Common myeloid progenitor, CD34-positive (primary cell): ENCODE measurements at regions not wholly inside any gene's neighbourhood (a gene's known extent, or its start where the extent isn't known, plus 50 kb on each side); places are given as distances from the start of the nearest gene placed in this dataset.
"Not testable (repeated sequence)": the region's sequence is repeated elsewhere in the genome, so short reads cannot be mapped to it uniquely, and the experiment has no call there.

Source experiments
- CTCF ChIA-PET: fragments of 350-600 bp; sonication (Branson Sonifier 250); formaldehyde crosslinking; loops from one replicate; lab custom pipeline; 2021; ENCODE audit warnings: antibody characterized with exemption; lab: Charles Lee
- POLR2A ChIA-PET: fragments of 350-600 bp; sonication (Branson Sonifier 250); formaldehyde crosslinking; loops from one replicate; lab custom pipeline; 2021; ENCODE audit warnings: antibody characterized with exemption; lab: Charles Lee
- DNase-seq, 3 donors: peaks; one replicate each; pipeline versions ENCODE4 v3.0.0 to v3.0.0-alpha.2; 2013
- H3K27ac ChIP-seq, 2 experiments: 1 replicate in 1 of 2; 2 replicates in 1 of 2; pipeline ENCODE4 v1.7.0; 2013; ENCODE audit warnings: inconsistent platforms in 2 of 2, low read length in 2 of 2, mild to moderate bottlenecking in 2 of 2, low read depth in 1 of 2, moderate library complexity in 1 of 2; ENCODE audit not compliant: severe bottlenecking in 2 of 2, insufficient read depth in 1 of 2, poor library complexity in 1 of 2
- H3K27me3 ChIP-seq, 5 experiments: replicated peaks in 2 of 5; 1 replicate in 3 of 5; 2 replicates in 2 of 5; pipeline versions ENCODE4 v1.6.1 to v1.7.0; 2013; ENCODE audit warnings: low read length in 4 of 5, mild to moderate bottlenecking in 2 of 5, moderate library complexity in 2 of 5, inconsistent platforms in 1 of 5; ENCODE audit not compliant: insufficient read depth in 5 of 5, control insufficient read depth in 4 of 5
- H3K36me3 ChIP-seq, 4 experiments: 1 replicate in 2 of 4; 2 replicates in 2 of 4; pipeline versions ENCODE4 v1.6.1 to v1.7.0; 2013; ENCODE audit warnings: low read length in 3 of 4, control low read depth in 1 of 4, mild to moderate bottlenecking in 1 of 4; ENCODE audit not compliant: control insufficient read depth in 4 of 4, insufficient read depth in 4 of 4
- H3K4me1 ChIP-seq, 4 experiments: 1 replicate in 3 of 4; 2 replicates in 1 of 4; pipeline versions ENCODE4 v1.6.1 to v1.7.1; 2013; ENCODE audit warnings: low read length in 3 of 4, mild to moderate bottlenecking in 3 of 4, control low read depth in 1 of 4, inconsistent platforms in 1 of 4, moderate library complexity in 1 of 4; ENCODE audit not compliant: control insufficient read depth in 4 of 4, insufficient read depth in 4 of 4; ENCODE audit errors: control extremely low read depth in 1 of 4
- H3K4me3 ChIP-seq, 7 experiments: 1 replicate in 4 of 7; 2 replicates in 3 of 7; pipeline versions ENCODE4 v1.5.1 to v1.7.0; 2013; ENCODE audit warnings: mild to moderate bottlenecking in 7 of 7, low read length in 6 of 7, moderate library complexity in 6 of 7, inconsistent platforms in 2 of 7, low read depth in 2 of 7, control low read depth in 1 of 7; ENCODE audit not compliant: insufficient read depth in 4 of 7, control insufficient read depth in 1 of 7; ENCODE audit errors: extremely low read depth in 1 of 7
- H3K9me3 ChIP-seq, 5 experiments: 1 replicate in 4 of 5; 2 replicates in 1 of 5; pipeline versions ENCODE4 v1.6.1 to v1.7.1; 2013; ENCODE audit warnings: low read length in 4 of 5, mild to moderate bottlenecking in 2 of 5, inconsistent platforms in 1 of 5, low read depth in 1 of 5, moderate library complexity in 1 of 5; ENCODE audit not compliant: control insufficient read depth in 4 of 5, insufficient read depth in 2 of 5; ENCODE audit errors: control extremely low read depth in 1 of 5
- WGBS: methylation state at CpG from one replicate; pipeline ENCODE4 v1.1.5; 2013; ENCODE audit not compliant: insufficient coverage; 5-methylcytosine and 5-hydroxymethylcytosine counted together

- peaks cover 0 to 1% (median 0%) of the 10 kb centered on the region in 5 experiments for H3K27me3 ChIP-seq
- WGBS = no CpG with 5 or more reads among the region's 1 CpG
- H3K4me3 ChIP-seq = no peak overlapping the region
- H3K36me3 ChIP-seq = no peaks in the 10 kb centered on the region
- no peak overlapping the region for H3K27ac ChIP-seq
- no peaks in the 10 kb centered on the region for H3K9me3 ChIP-seq
- H3K4me1 ChIP-seq = no peaks in the 10 kb centered on the region
- no peak for DNase-seq
- CTCF ChIA-PET = no interaction called here
- POLR2A ChIA-PET = interaction anchor here (0.6 kb wide), 1 partner anchor 45 kb away, joined by 5 read pairs; no protein-coding TSS in a partner anchor
Measured at GRCh38 chr6:121678245-121678644, 242.8 kb downstream of the GJA1 start.

DNA sequence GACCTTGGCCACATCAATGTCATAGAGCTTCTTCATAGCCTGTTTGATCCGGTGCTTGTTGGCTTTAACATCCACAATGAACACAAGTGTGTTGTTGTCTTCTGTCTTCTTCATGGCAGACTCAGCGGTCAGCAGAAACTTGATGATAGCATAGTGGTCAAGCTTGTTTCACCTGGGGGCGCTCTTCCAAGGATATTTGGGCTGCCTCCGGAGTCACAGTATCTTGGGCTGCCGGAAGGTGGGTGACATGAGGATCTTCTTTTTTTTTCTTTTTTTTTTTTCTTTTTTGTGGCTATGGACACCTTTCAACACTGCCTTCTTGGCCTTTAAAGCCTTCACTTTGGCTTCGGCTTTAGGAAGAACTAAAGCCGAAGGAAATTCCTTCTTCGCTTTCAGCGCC is 244.6 kb downstream of the GJA1 start:
- Histone ChIP-seq H3K4me3 (no peak overlapping the region), H3K9me3 (peaks cover 0 to 1% (median 0%) of the 10 kb centered on the region in 5 experiments), H3K36me3 (no peaks in the 10 kb centered on the region), H3K27ac (no peak overlapping the region), H3K27me3 (peaks cover 0 to 2% (median 0%) of the 10 kb centered on the region in 5 experiments), H3K4me1 (no peaks in the 10 kb centered on the region)
- 100% methylated on average over 2 of the region's 9 CpGs for WGBS
- ChIA-PET POLR2A (no interaction called here), CTCF (no interaction called here)
- no peak for DNase-seq

GRCh38 chr6:121682666-121683065 is 247.2 kb downstream of the GJA1 start:
- POLR2A ChIA-PET = no interaction called here
- H3K27ac ChIP-seq = no peak overlapping the region
- 98% methylated on average over 21 of the region's 25 CpGs for WGBS
- H3K27me3 ChIP-seq = peaks cover 0 to 6% (median 0%) of the 10 kb centered on the region in 5 experiments
- DNase-seq = no peak
- H3K4me1 ChIP-seq = no peaks in the 10 kb centered on the region
- no peaks in the 10 kb centered on the region for H3K36me3 ChIP-seq
- H3K4me3 ChIP-seq = no peak overlapping the region
- H3K9me3 ChIP-seq = peaks cover 0 to 3% (median 0%) of the 10 kb centered on the region in 5 experiments
- CTCF ChIA-PET = no interaction called here

GRCh38 chr6:121685806-121686205 is 250.4 kb downstream of the GJA1 start:
- DNase-seq, H3K4me1 ChIP-seq, H3K36me3 ChIP-seq, POLR2A ChIA-PET, H3K27me3 ChIP-seq, H3K9me3 ChIP-seq, H3K4me3 ChIP-seq, H3K27ac ChIP-seq: not testable (repeated sequence)
- CTCF ChIA-PET = interaction anchor here (1.2 kb wide), 1 partner anchor 28 kb away, joined by 3 read pairs; no protein-coding TSS in a partner anchor
- 97% methylated on average over 9 of the region's 10 CpGs for WGBS

- WGBS = 93% methylated on average over 22 of the region's 29 CpGs
- H3K27me3 ChIP-seq = peaks cover 0 to 6% (median 4%) of the 10 kb centered on the region in 5 experiments
- H3K36me3 ChIP-seq = no peaks in the 10 kb centered on the region
- peaks cover 0 to 3% (median 0%) of the 10 kb centered on the region in 5 experiments for H3K9me3 ChIP-seq
- no peaks in the 10 kb centered on the region for H3K4me1 ChIP-seq
- ChIA-PET CTCF (interaction anchor here (1.2 kb wide), 1 partner anchor 29 kb away, joined by 3 read pairs; no protein-coding TSS in a partner anchor), POLR2A (no interaction called here)
- no peak overlapping the region for H3K27ac ChIP-seq
- no peak overlapping the region for H3K4me3 ChIP-seq
- no peak for DNase-seq
Measured at GRCh38 chr6:121686611-121687023, 251.2 kb downstream of the GJA1 start.

DNA sequence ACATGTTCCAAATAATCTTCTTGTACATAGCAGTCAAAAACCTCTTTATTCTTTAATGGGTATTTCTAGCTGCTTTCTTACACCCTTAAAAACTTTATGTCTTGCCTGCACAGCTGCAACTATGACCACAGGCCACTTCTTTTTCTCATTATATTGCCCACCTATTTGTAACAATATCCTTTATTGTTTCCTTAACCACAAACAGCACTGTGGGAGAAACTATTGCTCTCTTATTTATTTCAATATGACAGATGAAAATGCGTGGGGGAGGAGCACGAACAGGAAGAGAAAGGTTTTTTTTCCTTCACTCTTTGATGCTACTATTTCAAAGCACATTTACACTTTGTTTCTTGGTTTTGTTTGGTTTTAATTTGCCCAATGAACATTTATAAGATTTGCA is 253.5 kb downstream of the GJA1 start:
- POLR2A ChIA-PET = no interaction called here
- no peak overlapping the region for H3K4me3 ChIP-seq
- peaks cover 0 to 6% (median 5%) of the 10 kb centered on the region in 5 experiments for H3K27me3 ChIP-seq
- WGBS = no CpG with 5 or more reads among the region's 2 CpGs
- CTCF ChIA-PET = no interaction called here
- no peak overlapping the region for H3K27ac ChIP-seq
- H3K4me1 ChIP-seq = no peaks in the 10 kb centered on the region
- H3K9me3 ChIP-seq = peaks cover 0 to 3% (median 0%) of the 10 kb centered on the region in 5 experiments
- peak in 2 of 3 donors; percentile 45 to 56 for DNase-seq
- H3K36me3 ChIP-seq = no peaks in the 10 kb centered on the region

DNA sequence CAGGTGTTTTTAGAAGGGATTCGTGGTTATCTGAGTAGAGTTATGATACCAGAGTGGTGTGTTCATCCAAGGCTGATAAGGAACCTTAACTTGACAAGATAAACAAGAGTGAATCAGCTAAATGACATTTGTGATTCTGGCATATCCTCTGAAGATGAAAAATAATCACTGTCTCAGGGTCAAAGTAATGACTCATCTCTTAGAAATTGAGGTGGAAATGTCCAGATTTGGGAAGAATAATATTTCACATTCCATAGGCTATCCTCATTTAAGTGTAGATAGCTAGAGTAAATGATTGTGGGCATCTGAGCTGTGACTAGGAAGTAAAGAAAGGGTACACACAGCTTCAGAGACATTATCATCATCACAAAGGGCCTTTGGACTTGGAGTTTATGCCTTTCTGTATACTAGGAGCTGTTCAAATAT is 255.7 kb downstream of the GJA1 start:
- CTCF ChIA-PET = no interaction called here
- Histone ChIP-seq H3K4me1 (no peaks in the 10 kb centered on the region), H3K27me3 (peaks cover 0 to 6% (median 5%) of the 10 kb centered on the region in 5 experiments), H3K36me3 (no peaks in the 10 kb centered on the region), H3K27ac (no peak overlapping the region), H3K4me3 (no peak overlapping the region), H3K9me3 (no peaks in the 10 kb centered on the region)
- WGBS = 100% methylated on average over 1 of the region's 1 CpG
- no peak for DNase-seq
- POLR2A ChIA-PET = no interaction called here
